Caco-2 (cell line): ENCODE measurements at regions not wholly inside any gene's neighbourhood (a gene's known extent, or its start where the extent isn't known, plus 50 kb on each side); places are given as distances from the start of the nearest gene placed in this dataset.
A peak's percentile ranks its signal among the peaks of the same experiment; 100 is the strongest.

ENCODE experiments used
- BruUV-seq: library from RNA; stranded (reverse); fragments of 400-500 nt; replicated peaks from 2 replicates; lab custom pipeline; 2021; lab: Mats Ljungman, UMichigan
- CTCF ChIA-PET: fragments of 300-600 bp; sonication (Branson Sonifier 250); formaldehyde crosslinking; loops from one replicate; lab custom pipeline; 2022; ENCODE audit warnings: antibody characterized with exemption; lab: Charles Lee
- POLR2A ChIA-PET: fragments of 300-600 bp; sonication (Branson Sonifier 250); formaldehyde crosslinking; loops from one replicate; lab custom pipeline; 2022; ENCODE audit warnings: antibody characterized with exemption; lab: Charles Lee
- DNase-seq, 2 experiments: peaks; one replicate each; pipeline versions ENCODE4 v3.0.0 to v3.0.0-alpha.2; 2020 to 2022
- H3K27me3 ChIP-seq: replicated peaks from 2 replicates; pipeline ENCODE4 v1.6.0; 2011; ENCODE audit warnings: low read length; ENCODE audit not compliant: control insufficient read depth, insufficient read depth
- H3K36me3 ChIP-seq: 2 replicates; pipeline ENCODE4 v1.5.1; 2011; ENCODE audit warnings: low read length; ENCODE audit not compliant: control insufficient read depth, insufficient read depth
- H3K4me1 ChIP-seq: fragments of 250-450 bp; sonication (Bioruptor Pico); 2 replicates; pipeline ENCODE4 v1.5.1; 2020; ENCODE audit warnings: mild to moderate bottlenecking
- H3K4me3 ChIP-seq: 2 replicates; pipeline ENCODE4 v1.5.1; 2011; ENCODE audit warnings: low read depth, mild to moderate bottlenecking, control low read depth, low read length
- H3K9me3 ChIP-seq: fragments of 250-450 bp; sonication (Bioruptor Pico); 2 replicates; pipeline ENCODE4 v1.5.1; 2020; ENCODE audit warnings: mild to moderate bottlenecking, moderate library complexity
- H3K27ac Mint-ChIP-seq: one replicate; pipeline ENCODE4 v1.8.0; 2022; ENCODE audit warnings: mixed read lengths; ENCODE audit not compliant: unreplicated experiment
- H3K27me3 Mint-ChIP-seq: one replicate; pipeline ENCODE4 v1.8.0; 2022; ENCODE audit warnings: mixed read lengths; ENCODE audit not compliant: insufficient read depth, unreplicated experiment
- H3K36me3 Mint-ChIP-seq: one replicate; pipeline ENCODE4 v1.8.0; 2022; ENCODE audit warnings: mild to moderate bottlenecking, mixed read lengths; ENCODE audit not compliant: insufficient read depth, unreplicated experiment
- H3K4me1 Mint-ChIP-seq: one replicate; pipeline ENCODE4 v1.8.0; 2022; ENCODE audit warnings: low read depth, mixed read lengths; ENCODE audit not compliant: unreplicated experiment
- H3K4me3 Mint-ChIP-seq: one replicate; pipeline ENCODE4 v1.8.0; 2022; ENCODE audit warnings: mild to moderate bottlenecking, moderate library complexity, mixed read lengths; ENCODE audit not compliant: unreplicated experiment
- H3K9me3 Mint-ChIP-seq: one replicate; pipeline ENCODE4 v1.8.0; 2022; ENCODE audit warnings: mixed read lengths; ENCODE audit not compliant: unreplicated experiment
- intact Hi-C: fragments of 100-400 bp; cut with micrococcal nuclease; formaldehyde crosslinking; loops from one replicate; pipeline ENCODE4 v1.10.0; 2022; ENCODE audit not compliant: unreplicated experiment
- TF ChIP-seq, protein P1 (sequence below), 2 experiments: fragments of 200-600 bp in 1 of 2; IDR thresholded peaks; 1 replicate in 1 of 2; 2 replicates in 1 of 2; pipeline versions ENCODE4 v1.5.1 to v1.8.0; 2011 to 2022; ENCODE audit warnings: antibody characterized with exemption in 1 of 2, control low read depth in 1 of 2, inconsistent platforms in 1 of 2, low read depth in 1 of 2, low read length in 1 of 2, mild to moderate bottlenecking in 1 of 2, moderate library complexity in 1 of 2; ENCODE audit not compliant: insufficient read depth in 1 of 2, severe bottlenecking in 1 of 2, unreplicated experiment in 1 of 2

DNA sequence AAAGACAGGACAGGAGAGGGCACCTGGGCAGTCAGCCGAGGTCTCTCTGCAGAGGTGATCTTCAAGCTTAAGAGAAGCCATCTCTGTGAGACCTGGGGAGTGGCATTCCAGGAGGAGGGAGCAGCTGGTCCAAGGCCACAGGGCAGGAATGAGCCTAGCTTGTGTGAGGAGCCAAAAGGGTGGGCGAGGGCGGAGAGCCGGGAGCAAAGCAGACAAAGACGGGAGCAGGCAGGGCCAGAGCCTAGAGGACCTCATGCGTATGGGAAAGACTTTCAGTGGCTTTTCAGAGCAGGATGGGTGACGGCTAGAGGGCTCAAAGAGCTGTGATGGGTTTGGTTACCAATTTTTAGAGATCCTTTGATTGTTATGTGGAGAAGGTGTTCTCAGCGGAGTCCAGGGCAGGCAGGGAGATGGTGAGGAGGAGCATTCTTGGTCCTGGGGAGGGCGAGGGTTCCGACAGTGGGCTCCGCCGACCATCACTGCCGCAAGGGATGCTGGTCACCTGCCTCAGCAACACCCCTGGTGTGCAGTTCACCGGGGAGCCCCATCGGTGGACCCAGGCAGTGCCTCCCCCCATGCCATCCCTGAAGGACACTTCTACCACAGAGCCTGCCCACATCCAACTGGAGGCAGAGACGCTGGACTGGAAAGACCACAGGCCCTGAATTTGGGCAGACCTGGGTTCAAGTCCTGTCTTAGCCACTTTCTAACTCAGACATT, 122.9 kb upstream of the IRF2BP2 start:
- intact Hi-C loops = no loop called here
- H3K4me1 Mint-ChIP-seq = peaks cover 50% of the 10 kb centered on the region
- H3K4me3 Mint-ChIP-seq = no peak overlapping the region
- no peaks in the 10 kb centered on the region for H3K9me3 Mint-ChIP-seq
- Histone ChIP-seq H3K4me1 (peaks cover 23% of the 10 kb centered on the region), H3K9me3 (no peaks in the 10 kb centered on the region), H3K36me3 (no peaks in the 10 kb centered on the region), H3K27me3 (no peaks in the 10 kb centered on the region), H3K4me3 (no peak overlapping the region)
- peak overlapping the region; percentile 60 for H3K27ac Mint-ChIP-seq
- H3K27me3 Mint-ChIP-seq = no peaks in the 10 kb centered on the region
- H3K36me3 Mint-ChIP-seq = no peaks in the 10 kb centered on the region
- BruUV-seq = no TSS peak
- ChIA-PET CTCF (interaction anchor here (1.2 kb wide), 1 partner anchor 135 kb away, joined by 3 read pairs; no protein-coding TSS in a partner anchor), POLR2A (interaction anchor here (1.2 kb wide), 1 partner anchor 9 kb away, joined by 4 read pairs; no protein-coding TSS in a partner anchor)
- no peak for DNase-seq
- TF ChIP-seq, protein P1, sequence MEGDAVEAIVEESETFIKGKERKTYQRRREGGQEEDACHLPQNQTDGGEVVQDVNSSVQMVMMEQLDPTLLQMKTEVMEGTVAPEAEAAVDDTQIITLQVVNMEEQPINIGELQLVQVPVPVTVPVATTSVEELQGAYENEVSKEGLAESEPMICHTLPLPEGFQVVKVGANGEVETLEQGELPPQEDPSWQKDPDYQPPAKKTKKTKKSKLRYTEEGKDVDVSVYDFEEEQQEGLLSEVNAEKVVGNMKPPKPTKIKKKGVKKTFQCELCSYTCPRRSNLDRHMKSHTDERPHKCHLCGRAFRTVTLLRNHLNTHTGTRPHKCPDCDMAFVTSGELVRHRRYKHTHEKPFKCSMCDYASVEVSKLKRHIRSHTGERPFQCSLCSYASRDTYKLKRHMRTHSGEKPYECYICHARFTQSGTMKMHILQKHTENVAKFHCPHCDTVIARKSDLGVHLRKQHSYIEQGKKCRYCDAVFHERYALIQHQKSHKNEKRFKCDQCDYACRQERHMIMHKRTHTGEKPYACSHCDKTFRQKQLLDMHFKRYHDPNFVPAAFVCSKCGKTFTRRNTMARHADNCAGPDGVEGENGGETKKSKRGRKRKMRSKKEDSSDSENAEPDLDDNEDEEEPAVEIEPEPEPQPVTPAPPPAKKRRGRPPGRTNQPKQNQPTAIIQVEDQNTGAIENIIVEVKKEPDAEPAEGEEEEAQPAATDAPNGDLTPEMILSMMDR (IDR thresholded peaks at IDR 0.05; ENCODE audit: insufficient read depth in 1 of 2, low read depth in 1 of 2, low read length in 1 of 2, severe bottlenecking in 1 of 2, unreplicated experiment in 1 of 2) = no peak

DNA sequence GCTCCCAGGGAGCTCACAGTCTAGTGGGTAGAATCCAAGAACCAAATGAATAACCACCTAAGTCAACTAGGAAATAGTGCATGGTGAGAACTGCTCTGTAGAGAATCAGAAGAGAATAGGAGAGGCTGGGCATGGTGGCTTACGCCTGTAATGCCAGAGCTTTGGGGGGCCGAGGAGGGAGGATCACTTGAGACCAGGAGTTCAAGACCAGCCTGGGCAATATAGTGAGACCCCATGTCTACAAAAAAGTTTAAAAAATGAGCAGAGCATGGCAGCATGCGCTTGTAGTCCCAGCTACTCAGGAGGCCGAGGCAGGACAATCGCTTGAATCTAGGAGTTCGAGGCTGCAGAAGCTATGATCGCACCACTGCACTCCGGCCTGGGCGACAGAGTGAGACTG, 122.3 kb upstream of the IRF2BP2 start:
- H3K27ac Mint-ChIP-seq = peak overlapping the region; percentile 60
- peaks cover 29% of the 10 kb centered on the region for H3K4me1 ChIP-seq
- H3K4me3 ChIP-seq = no peak overlapping the region
- TF ChIP-seq, protein P1 (IDR thresholded peaks at IDR 0.05; ENCODE audit: insufficient read depth in 1 of 2, low read depth in 1 of 2, low read length in 1 of 2, severe bottlenecking in 1 of 2, unreplicated experiment in 1 of 2) = no peak
- H3K36me3 ChIP-seq = no peaks in the 10 kb centered on the region
- H3K4me3 Mint-ChIP-seq = no peak overlapping the region
- H3K27me3 Mint-ChIP-seq = no peaks in the 10 kb centered on the region
- ChIA-PET POLR2A (no interaction called here), CTCF (interaction anchor here (1.2 kb wide), 1 partner anchor 135 kb away, joined by 3 read pairs; no protein-coding TSS in a partner anchor)
- H3K9me3 ChIP-seq = no peaks in the 10 kb centered on the region
- no peaks in the 10 kb centered on the region for H3K27me3 ChIP-seq
- peaks cover 51% of the 10 kb centered on the region for H3K4me1 Mint-ChIP-seq
- intact Hi-C loops = no loop called here
- H3K9me3 Mint-ChIP-seq = no peaks in the 10 kb centered on the region
- H3K36me3 Mint-ChIP-seq = no peaks in the 10 kb centered on the region
- BruUV-seq = no TSS peak
- DNase-seq = no peak

DNA sequence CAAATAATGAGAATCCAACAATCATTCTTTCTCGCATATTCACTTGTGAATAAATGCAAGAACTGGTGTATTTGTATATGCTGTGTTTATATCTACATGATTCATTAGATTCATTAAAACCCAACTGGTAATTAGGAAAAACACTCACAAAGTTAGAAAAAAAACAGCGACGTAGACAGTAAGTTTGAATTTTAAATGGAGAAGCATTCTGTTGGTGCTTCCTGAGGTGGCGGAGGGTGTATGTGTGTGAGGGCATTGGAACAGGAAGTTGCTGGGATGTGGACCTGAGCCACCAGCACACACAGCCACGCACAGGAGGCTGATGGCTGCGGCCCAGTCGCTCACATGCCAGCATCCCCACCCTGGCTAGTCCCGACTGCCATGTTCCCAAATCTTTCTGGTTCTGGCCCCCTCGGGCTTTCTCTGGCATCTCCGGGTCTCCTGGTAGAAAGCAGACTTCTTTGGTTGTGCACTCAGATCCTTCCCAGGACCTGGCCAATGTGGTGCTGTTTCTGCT, 121.6 kb upstream of the IRF2BP2 start:
- TF ChIP-seq, protein P1 (IDR thresholded peaks at IDR 0.05; ENCODE audit: insufficient read depth in 1 of 2, low read depth in 1 of 2, low read length in 1 of 2, severe bottlenecking in 1 of 2, unreplicated experiment in 1 of 2) = no peak
- BruUV-seq = no TSS peak
- Histone ChIP-seq H3K9me3 (no peaks in the 10 kb centered on the region), H3K4me1 (peaks cover 35% of the 10 kb centered on the region), H3K36me3 (no peaks in the 10 kb centered on the region), H3K27me3 (no peaks in the 10 kb centered on the region), H3K4me3 (no peak overlapping the region)
- Mint-ChIP-seq H3K27ac (peak overlapping the region; percentile 60), H3K36me3 (no peaks in the 10 kb centered on the region), H3K4me1 (peaks cover 56% of the 10 kb centered on the region), H3K27me3 (no peaks in the 10 kb centered on the region), H3K4me3 (no peak overlapping the region), H3K9me3 (no peaks in the 10 kb centered on the region)
- ChIA-PET CTCF (no interaction called here), POLR2A (no interaction called here)
- no peak for DNase-seq
- intact Hi-C loops = no loop called here
